Body of pancreas (tissue), 4 donors: ENCODE measurements at regions not wholly inside any gene's neighbourhood (a gene's known extent, or its start where the extent isn't known, plus 50 kb on each side); places are given as distances from the start of the nearest gene placed in this dataset.

ENCODE experiments used
- CTCF ChIP-seq, 7 experiments: fragments of 450-650 bp in 4 of 7; fragments of 200-600 bp in 3 of 7; sonication (generic) in 3 of 7; IDR thresholded peaks; one replicate each; pipeline ENCODE4 v1.5.1; 2016 to 2019; ENCODE audit warnings: antibody characterized with exemption in 7 of 7
- POLR2A ChIP-seq, 3 donors: fragments of 450-650 bp; IDR thresholded peaks; one replicate each; pipeline ENCODE4 v1.6.1; 2016; ENCODE audit warnings: antibody characterized with exemption in 3 of 3, mild to moderate bottlenecking in 2 of 3

GRCh38 chr5:77882670-77883257 lies 106.6 kb upstream of the TBCA start:
- no peak for TF ChIP-seq CTCF (IDR thresholded peaks at IDR 0.05)
- no peak for TF ChIP-seq POLR2A (IDR thresholded peaks at IDR 0.05)
